NB4 (cell line): ENCODE measurements at regions not wholly inside any gene's neighbourhood (a gene's known extent, or its start where the extent isn't known, plus 50 kb on each side); places are given as distances from the start of the nearest gene placed in this dataset.

Experiments
- CTCF ChIP-seq: IDR thresholded peaks from one replicate; pipeline ENCODE4 v1.5.1; 2012; ENCODE audit warnings: low read depth, low read length
- MAX ChIP-seq: IDR thresholded peaks from 2 replicates; pipeline ENCODE4 v1.6.1; 2011; ENCODE audit warnings: low read depth, low read length
- MYC ChIP-seq: IDR thresholded peaks from 2 replicates; pipeline ENCODE4 v1.6.1; 2011; ENCODE audit warnings: low read depth, low read length
- POLR2A ChIP-seq: IDR thresholded peaks from 2 replicates; pipeline ENCODE4 v1.6.1; 2011; ENCODE audit warnings: mild to moderate bottlenecking; ENCODE audit not compliant: insufficient read length; ENCODE audit errors: extremely low read depth

GRCh38 chr2:84323890-84324289, 135.2 kb downstream of the SUCLG1 start:
- TF ChIP-seq CTCF = no peak
- TF ChIP-seq POLR2A = no peak
- TF ChIP-seq MAX = no peak
- no peak for TF ChIP-seq MYC
